ENCODE measurements at regions not wholly inside any gene's neighbourhood (a gene's known extent, or its start where the extent isn't known, plus 50 kb on each side); places are given as distances from the start of the nearest gene placed in this dataset.
A peak's percentile ranks its signal among the peaks of the same experiment; 100 is the strongest.

GRCh38 chr10:78740976-78741915 lies 327.5 kb upstream of the ZMIZ1 start:
- Histone ChIP-seq H3K4me1 (ENCODE audit: control insufficient read depth, extremely low read depth, insufficient read depth, low read length) (peaks cover 10% of the 10 kb centered on the region), H3K27me3 (ENCODE audit: control insufficient read depth, insufficient read depth, low read length) (peaks cover 6% of the 10 kb centered on the region), H3K27ac (ENCODE audit: insufficient read depth, low read length) (no peak overlapping the region), H3K4me3 (replicated peaks in 1 of 4; ENCODE audit: control extremely low read depth in 1 of 4, insufficient read depth in 1 of 4, low read depth in 3 of 4, low read length in 4 of 4) (no peak overlapping the region), H3K4me2 (ENCODE audit: extremely low read depth, insufficient read depth, low read length) (no peak overlapping the region), H2AFZ (ENCODE audit: low read length) (no peak overlapping the region), H4K20me1 (ENCODE audit: control insufficient read depth, extremely low read depth, insufficient read depth, low read length) (no peaks in the 10 kb centered on the region), H3K79me2 (ENCODE audit: control insufficient read depth, insufficient read depth, low read length) (no peaks in the 10 kb centered on the region), H3K9me3 (ENCODE audit: control insufficient read depth, insufficient read depth, low read depth, low read length) (no peaks in the 10 kb centered on the region), H3K9ac (ENCODE audit: insufficient read depth, low read length) (no peak overlapping the region), H3K36me3 (ENCODE audit: control insufficient read depth, insufficient read depth, low read length) (no peaks in the 10 kb centered on the region)
- DNase-seq (ENCODE audit: low read depth in 2 of 2) = peak; percentile 47 to 62
- TF ChIP-seq EZH2 (IDR thresholded peaks at IDR 0.05; ENCODE audit: low read length, missing control alignments) = no peak
- TF ChIP-seq, protein P1, sequence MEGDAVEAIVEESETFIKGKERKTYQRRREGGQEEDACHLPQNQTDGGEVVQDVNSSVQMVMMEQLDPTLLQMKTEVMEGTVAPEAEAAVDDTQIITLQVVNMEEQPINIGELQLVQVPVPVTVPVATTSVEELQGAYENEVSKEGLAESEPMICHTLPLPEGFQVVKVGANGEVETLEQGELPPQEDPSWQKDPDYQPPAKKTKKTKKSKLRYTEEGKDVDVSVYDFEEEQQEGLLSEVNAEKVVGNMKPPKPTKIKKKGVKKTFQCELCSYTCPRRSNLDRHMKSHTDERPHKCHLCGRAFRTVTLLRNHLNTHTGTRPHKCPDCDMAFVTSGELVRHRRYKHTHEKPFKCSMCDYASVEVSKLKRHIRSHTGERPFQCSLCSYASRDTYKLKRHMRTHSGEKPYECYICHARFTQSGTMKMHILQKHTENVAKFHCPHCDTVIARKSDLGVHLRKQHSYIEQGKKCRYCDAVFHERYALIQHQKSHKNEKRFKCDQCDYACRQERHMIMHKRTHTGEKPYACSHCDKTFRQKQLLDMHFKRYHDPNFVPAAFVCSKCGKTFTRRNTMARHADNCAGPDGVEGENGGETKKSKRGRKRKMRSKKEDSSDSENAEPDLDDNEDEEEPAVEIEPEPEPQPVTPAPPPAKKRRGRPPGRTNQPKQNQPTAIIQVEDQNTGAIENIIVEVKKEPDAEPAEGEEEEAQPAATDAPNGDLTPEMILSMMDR (conservative IDR thresholded peaks at IDR 0.05 in 1 of 2, IDR thresholded peaks at IDR 0.05 in 1 of 2; ENCODE audit: low read depth in 1 of 2, low read length in 2 of 2) = no peak

DNA sequence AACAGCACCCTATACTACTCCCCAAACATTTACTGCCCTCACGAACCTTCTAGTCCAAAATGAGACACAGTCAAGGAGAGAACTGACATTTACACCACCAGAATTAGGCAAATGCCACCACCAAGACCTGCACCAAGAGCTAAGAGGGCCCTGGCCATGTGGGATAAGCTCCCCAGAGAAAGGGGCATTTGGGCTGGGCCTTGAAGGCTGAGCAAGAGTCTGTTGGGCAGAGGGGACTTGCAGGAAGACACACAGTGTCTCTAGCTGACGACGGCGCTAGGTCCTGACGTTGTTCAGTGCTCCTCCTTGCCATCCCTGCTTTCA lies 326.4 kb upstream of the ZMIZ1 start:
- no peak for TF ChIP-seq EZH2 (IDR thresholded peaks at IDR 0.05; ENCODE audit: low read length, missing control alignments)
- TF ChIP-seq, protein P1 (conservative IDR thresholded peaks at IDR 0.05 in 1 of 2, IDR thresholded peaks at IDR 0.05 in 1 of 2; ENCODE audit: low read depth in 1 of 2, low read length in 2 of 2) = no peak
- peaks cover 10% of the 10 kb centered on the region for H3K4me1 ChIP-seq (ENCODE audit: control insufficient read depth, extremely low read depth, insufficient read depth, low read length)
- no peak overlapping the region for H3K27ac ChIP-seq (ENCODE audit: insufficient read depth, low read length)
- H3K4me2 ChIP-seq (ENCODE audit: extremely low read depth, insufficient read depth, low read length) = no peak overlapping the region
- no peaks in the 10 kb centered on the region for H3K9me3 ChIP-seq (ENCODE audit: control insufficient read depth, insufficient read depth, low read depth, low read length)
- no peak overlapping the region for H2AFZ ChIP-seq (ENCODE audit: low read length)
- H3K79me2 ChIP-seq (ENCODE audit: control insufficient read depth, insufficient read depth, low read length) = no peaks in the 10 kb centered on the region
- H3K4me3 ChIP-seq (replicated peaks in 1 of 4; ENCODE audit: control extremely low read depth in 1 of 4, insufficient read depth in 1 of 4, low read depth in 3 of 4, low read length in 4 of 4) = no peak overlapping the region
- no peak for DNase-seq (ENCODE audit: low read depth in 2 of 2)
- no peak overlapping the region for H3K9ac ChIP-seq (ENCODE audit: insufficient read depth, low read length)
- H3K27me3 ChIP-seq (ENCODE audit: control insufficient read depth, insufficient read depth, low read length) = peaks cover 4% of the 10 kb centered on the region
- H3K36me3 ChIP-seq (ENCODE audit: control insufficient read depth, insufficient read depth, low read length) = no peaks in the 10 kb centered on the region
- H4K20me1 ChIP-seq (ENCODE audit: control insufficient read depth, extremely low read depth, insufficient read depth, low read length) = no peaks in the 10 kb centered on the region

GRCh38 chr10:78742730-78743615 lies 325.8 kb upstream of the ZMIZ1 start:
- Histone ChIP-seq H3K27me3 (ENCODE audit: control insufficient read depth, insufficient read depth, low read length) (peaks cover 6% of the 10 kb centered on the region), H3K4me2 (ENCODE audit: extremely low read depth, insufficient read depth, low read length) (no peak overlapping the region), H2AFZ (ENCODE audit: low read length) (no peak overlapping the region), H3K4me3 (replicated peaks in 1 of 4; ENCODE audit: control extremely low read depth in 1 of 4, insufficient read depth in 1 of 4, low read depth in 3 of 4, low read length in 4 of 4) (no peak overlapping the region), H3K79me2 (ENCODE audit: control insufficient read depth, insufficient read depth, low read length) (no peaks in the 10 kb centered on the region), H3K27ac (ENCODE audit: insufficient read depth, low read length) (no peak overlapping the region), H3K4me1 (ENCODE audit: control insufficient read depth, extremely low read depth, insufficient read depth, low read length) (peaks cover 10% of the 10 kb centered on the region), H4K20me1 (ENCODE audit: control insufficient read depth, extremely low read depth, insufficient read depth, low read length) (no peaks in the 10 kb centered on the region), H3K9ac (ENCODE audit: insufficient read depth, low read length) (no peak overlapping the region), H3K9me3 (ENCODE audit: control insufficient read depth, insufficient read depth, low read depth, low read length) (no peaks in the 10 kb centered on the region), H3K36me3 (ENCODE audit: control insufficient read depth, insufficient read depth, low read length) (no peaks in the 10 kb centered on the region)
- peak in 1 of 2 donors; percentile 32 for DNase-seq (ENCODE audit: low read depth in 2 of 2)
- TF ChIP-seq EZH2 (IDR thresholded peaks at IDR 0.05; ENCODE audit: low read length, missing control alignments) = no peak
